GM23248 (cell line): ENCODE measurements at regions not wholly inside any gene's neighbourhood (a gene's known extent, or its start where the extent isn't known, plus 50 kb on each side); places are given as distances from the start of the nearest gene placed in this dataset.

ENCODE experiments used
- DNase-seq: peaks from one replicate; pipeline ENCODE4 v3.0.0-alpha.2; 2015
- H2AFZ ChIP-seq: fragments of 200-600 bp; sonication (generic); 2 replicates; pipeline ENCODE4 v1.6.1; 2016; ENCODE audit warnings: antibody characterized with exemption
- H3F3A ChIP-seq: fragments of 200-600 bp; sonication (generic); 2 replicates; pipeline ENCODE4 v1.6.1; 2016; ENCODE audit warnings: mild to moderate bottlenecking, antibody characterized with exemption, mixed run types; ENCODE audit not compliant: insufficient read depth
- H3K27ac ChIP-seq: fragments of 200-600 bp; sonication (generic); 2 replicates; pipeline ENCODE4 v1.5.1; 2016; ENCODE audit warnings: mild to moderate bottlenecking
- H3K27me3 ChIP-seq: fragments of 200-600 bp; sonication (generic); replicated peaks from 2 replicates; pipeline ENCODE4 v1.6.1; 2016; ENCODE audit warnings: mild to moderate bottlenecking; ENCODE audit not compliant: insufficient read depth
- H3K36me3 ChIP-seq: fragments of 200-600 bp; sonication (generic); 2 replicates; pipeline ENCODE4 v1.6.1; 2016; ENCODE audit warnings: low read depth, mild to moderate bottlenecking
- H3K4me1 ChIP-seq: fragments of 200-600 bp; sonication (generic); 2 replicates; pipeline ENCODE4 v1.6.1; 2016; ENCODE audit warnings: mild to moderate bottlenecking; ENCODE audit not compliant: insufficient read depth
- H3K4me2 ChIP-seq: fragments of 200-600 bp; sonication (generic); one replicate; pipeline ENCODE4 v1.6.1; 2016; ENCODE audit warnings: mild to moderate bottlenecking; ENCODE audit not compliant: unreplicated experiment
- H3K4me3 ChIP-seq: fragments of 200-600 bp; sonication (generic); 2 replicates; pipeline ENCODE4 v1.5.1; 2016; ENCODE audit warnings: mild to moderate bottlenecking
- H3K79me2 ChIP-seq: fragments of 200-600 bp; sonication (generic); 2 replicates; pipeline ENCODE4 v1.6.1; 2016; ENCODE audit warnings: mild to moderate bottlenecking; ENCODE audit not compliant: insufficient read depth
- H3K9ac ChIP-seq: fragments of 200-600 bp; sonication (generic); 2 replicates; pipeline ENCODE4 v1.6.1; 2016; ENCODE audit warnings: mild to moderate bottlenecking
- H3K9me2 ChIP-seq: fragments of 200-600 bp; sonication (generic); 2 replicates; pipeline ENCODE4 v1.6.1; 2016; ENCODE audit warnings: mixed run types, mild to moderate bottlenecking, moderate library complexity; ENCODE audit not compliant: insufficient read depth
- H3K9me3 ChIP-seq: fragments of 200-600 bp; sonication (generic); one replicate; pipeline ENCODE4 v1.6.1; 2017; ENCODE audit warnings: low read depth
- H4K20me1 ChIP-seq: fragments of 200-600 bp; sonication (generic); 2 replicates; pipeline ENCODE4 v1.6.0; 2016; ENCODE audit not compliant: insufficient read depth
- EZH2 ChIP-seq: fragments of 200-600 bp; sonication (generic); IDR thresholded peaks from 2 replicates; pipeline ENCODE4 v1.6.1; 2018; ENCODE audit warnings: antibody characterized with exemption, mild to moderate bottlenecking; ENCODE audit not compliant: insufficient read depth, poor library complexity, severe bottlenecking
- EZH2phosphoT487 ChIP-seq: fragments of 200-600 bp; sonication (generic); IDR thresholded peaks from 2 replicates; pipeline ENCODE4 v1.6.1; 2018; ENCODE audit warnings: antibody characterized with exemption, moderate library complexity, mild to moderate bottlenecking, low read depth; ENCODE audit not compliant: insufficient read depth
- WGBS, 2 experiments: methylation state at CpG; one replicate each; pipeline ENCODE4 v1.1.6; 2015 to 2017; ENCODE audit warnings: low lambda C conversion rate in 2 of 2, low coverage in 1 of 2; ENCODE audit errors: missing lambda C conversion rate in 2 of 2; 5-methylcytosine and 5-hydroxymethylcytosine counted together
- in situ Hi-C: fragments of 300-500 bp; cut with MboI; formaldehyde crosslinking; loops from 2 replicates; pipeline ENCODE4 v1.15.0; 2020

GRCh38 chr6:56837322-56837894, 117.5 kb upstream of the BEND6 start:
- Histone ChIP-seq H3K27ac (no peak overlapping the region), H4K20me1 (peaks cover 27% of the 10 kb centered on the region; the same call in 1 of the 2 replicates)
- TF ChIP-seq EZH2 (no peak), EZH2phosphoT487 (no peak)

DNA sequence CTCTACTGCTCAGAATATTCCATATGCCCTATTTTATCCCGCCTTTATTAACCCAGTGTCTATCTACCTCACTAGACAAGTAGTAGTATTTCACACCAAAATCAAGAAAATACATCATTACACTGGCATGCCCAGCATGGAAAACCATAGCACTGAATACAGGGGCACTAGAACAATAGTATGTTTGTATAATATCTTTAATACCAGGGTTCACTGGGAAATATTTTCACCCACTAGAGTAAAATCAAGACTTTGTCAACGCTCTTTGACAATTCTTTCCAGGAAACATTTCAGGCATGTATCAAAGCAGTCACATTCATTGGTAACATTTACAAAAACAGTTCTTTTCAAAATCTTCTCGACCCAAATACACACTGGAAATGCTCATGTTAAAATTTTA, 119.3 kb upstream of the BEND6 start:
- in situ Hi-C loops, result loop anchor here (10.0 to 25.0 kb wide), 2 partner anchors 123 to 191 kb away; partner anchors contain the start of gene DST
- Histone ChIP-seq H3K4me3 (no peak overlapping the region), H2AFZ (no peak overlapping the region), H3K27me3 (no peaks in the 10 kb centered on the region), H3K36me3 (no peaks in the 10 kb centered on the region), H3K9ac (no peak overlapping the region), H3K9me2 (no peaks in the 10 kb centered on the region), H3K9me3 (no peaks in the 10 kb centered on the region), H3K79me2 (peaks cover 100% of the 10 kb centered on the region), H3F3A (peaks cover 31% of the 10 kb centered on the region), H3K4me2 (no peak overlapping the region), H3K4me1 (peaks cover 63% of the 10 kb centered on the region), H4K20me1 (peaks cover 30% of the 10 kb centered on the region; the same call in 1 of the 2 replicates), H3K27ac (no peak overlapping the region)
- DNase-seq, result no peak
- no peak for TF ChIP-seq EZH2
- TF ChIP-seq EZH2phosphoT487, result no peak
- WGBS, 2 experiments, result 98 to 99% methylated on average over 3 of the region's 3 CpGs

More at GRCh38 chr6:56837322-56837894, 117.5 kb upstream of the BEND6 start:
- H3K79me2 ChIP-seq, result peaks cover 100% of the 10 kb centered on the region
- no peaks in the 10 kb centered on the region for H3K36me3 ChIP-seq
- H3K4me3 ChIP-seq, result no peak overlapping the region
- no peaks in the 10 kb centered on the region for H3K9me2 ChIP-seq
- H3K4me1 ChIP-seq, result peaks cover 60% of the 10 kb centered on the region
- no peaks in the 10 kb centered on the region for H3K9me3 ChIP-seq
- in situ Hi-C loops, result loop anchor here (10.0 to 25.0 kb wide), 2 partner anchors 125 to 193 kb away; partner anchors contain the start of gene DST
- peak overlapping the region; percentile 100 for H3K4me2 ChIP-seq
- peaks cover 48% of the 10 kb centered on the region for H3F3A ChIP-seq
- H3K9ac ChIP-seq, result no peak overlapping the region
- no peak for DNase-seq
- 97 to 98% methylated on average over 6 of the region's 6 CpGs for WGBS, 2 experiments
- H3K27me3 ChIP-seq, result no peaks in the 10 kb centered on the region
- H2AFZ ChIP-seq, result no peak overlapping the region

- Histone ChIP-seq H3K27me3 (no peaks in the 10 kb centered on the region), H3K79me2 (peaks cover 100% of the 10 kb centered on the region), H3K9me3 (no peaks in the 10 kb centered on the region), H4K20me1 (peaks cover 35% of the 10 kb centered on the region; the same call in 1 of the 2 replicates), H3K4me3 (no peak overlapping the region), H3K4me1 (peaks cover 63% of the 10 kb centered on the region), H3K36me3 (no peaks in the 10 kb centered on the region), H3K9ac (no peak overlapping the region), H3K27ac (no peak overlapping the region), H3F3A (peaks cover 15% of the 10 kb centered on the region; the same call in 1 of the 2 replicates), H2AFZ (no peak overlapping the region), H3K9me2 (no peaks in the 10 kb centered on the region), H3K4me2 (no peak overlapping the region)
- in situ Hi-C loops, result loop anchor here (10.0 to 25.0 kb wide), 2 partner anchors 122 to 189 kb away; partner anchors contain the start of gene DST
- TF ChIP-seq EZH2phosphoT487 (no peak), EZH2 (no peak)
- DNase-seq, result no peak
- WGBS, 2 experiments, result 96 to 100% methylated on average over 1 of the region's 1 CpG
Measured at GRCh38 chr6:56833873-56834272, 121.0 kb upstream of the BEND6 start.

DNA sequence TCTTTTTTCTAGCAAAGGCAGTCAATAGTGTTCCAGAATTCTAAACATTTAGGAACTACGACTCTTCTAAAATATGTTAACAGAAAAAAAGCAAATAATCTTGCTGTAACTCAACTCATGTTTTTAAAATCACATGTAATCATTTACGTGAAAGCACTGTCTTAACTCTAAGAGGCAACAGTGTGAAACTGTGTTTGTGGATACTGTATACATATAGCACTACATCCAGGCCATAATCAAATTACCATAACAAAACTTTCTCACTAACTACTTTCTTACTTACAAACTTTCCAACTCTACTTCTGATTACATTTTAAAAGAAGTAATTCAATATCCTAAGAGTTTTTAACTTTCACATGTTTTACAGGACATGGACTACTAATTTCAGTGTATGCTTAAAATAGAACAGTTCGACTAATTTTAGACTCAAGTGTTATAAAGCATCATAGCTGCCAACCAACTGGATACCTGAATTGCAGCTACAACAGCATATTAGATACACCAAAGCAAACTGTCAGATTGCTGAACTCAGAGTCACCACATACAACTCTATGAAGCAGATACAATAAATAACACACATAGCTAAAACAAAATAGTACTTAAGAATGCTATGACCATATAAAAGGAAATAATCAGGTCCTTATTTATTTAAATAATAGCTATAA, 121.6 kb upstream of the BEND6 start:
- 88 to 92% methylated on average over 3 of the region's 3 CpGs for WGBS, 2 experiments
- H3K36me3 ChIP-seq, result no peaks in the 10 kb centered on the region
- H3K9ac ChIP-seq, result no peak overlapping the region
- H3F3A ChIP-seq, result peaks cover 14% of the 10 kb centered on the region; the same call in 1 of the 2 replicates
- no peak for DNase-seq
- no peak overlapping the region for H3K4me3 ChIP-seq
- H4K20me1 ChIP-seq, result peaks cover 41% of the 10 kb centered on the region; the same call in 1 of the 2 replicates
- H3K27ac ChIP-seq, result no peak overlapping the region
- no peak overlapping the region for H2AFZ ChIP-seq
- TF ChIP-seq EZH2phosphoT487 (no peak), EZH2 (no peak)
- peak overlapping the region; percentile 2 for H3K4me2 ChIP-seq
- H3K9me2 ChIP-seq, result no peaks in the 10 kb centered on the region
- H3K27me3 ChIP-seq, result no peaks in the 10 kb centered on the region
- H3K79me2 ChIP-seq, result peaks cover 100% of the 10 kb centered on the region
- no peaks in the 10 kb centered on the region for H3K9me3 ChIP-seq
- in situ Hi-C loops, result loop anchor here (10.0 to 25.0 kb wide), 2 partner anchors 121 to 188 kb away; partner anchors contain the start of gene DST
- peaks cover 61% of the 10 kb centered on the region for H3K4me1 ChIP-seq
